ENCODE measurements at regions not wholly inside any gene's neighbourhood (a gene's known extent, or its start where the extent isn't known, plus 50 kb on each side); places are given as distances from the start of the nearest gene placed in this dataset.

GRCh38 chr22:35174401-35175038 is 82.8 kb upstream of the HMGXB4 start (continued):
- TF ChIP-seq ZNF148 (tag by site-specific recombination; IDR thresholded peaks at IDR 0.05; ENCODE audit: borderline replicate concordance): no peak
- TF ChIP-seq, protein P1, sequence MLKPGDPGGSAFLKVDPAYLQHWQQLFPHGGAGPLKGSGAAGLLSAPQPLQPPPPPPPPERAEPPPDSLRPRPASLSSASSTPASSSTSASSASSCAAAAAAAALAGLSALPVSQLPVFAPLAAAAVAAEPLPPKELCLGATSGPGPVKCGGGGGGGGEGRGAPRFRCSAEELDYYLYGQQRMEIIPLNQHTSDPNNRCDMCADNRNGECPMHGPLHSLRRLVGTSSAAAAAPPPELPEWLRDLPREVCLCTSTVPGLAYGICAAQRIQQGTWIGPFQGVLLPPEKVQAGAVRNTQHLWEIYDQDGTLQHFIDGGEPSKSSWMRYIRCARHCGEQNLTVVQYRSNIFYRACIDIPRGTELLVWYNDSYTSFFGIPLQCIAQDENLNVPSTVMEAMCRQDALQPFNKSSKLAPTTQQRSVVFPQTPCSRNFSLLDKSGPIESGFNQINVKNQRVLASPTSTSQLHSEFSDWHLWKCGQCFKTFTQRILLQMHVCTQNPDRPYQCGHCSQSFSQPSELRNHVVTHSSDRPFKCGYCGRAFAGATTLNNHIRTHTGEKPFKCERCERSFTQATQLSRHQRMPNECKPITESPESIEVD (tag by site-specific recombination; IDR thresholded peaks at IDR 0.05): peak; percentile 39; the same call in 1 of the 2 replicates
- TF ChIP-seq ZNF558 (tag by site-specific recombination; IDR thresholded peaks at IDR 0.05): no peak
- TF ChIP-seq RBAK (tag by site-specific recombination; IDR thresholded peaks at IDR 0.05): no peak
- no peak for TF ChIP-seq CTCF (tag by site-specific recombination; IDR thresholded peaks at IDR 0.05)
- no peak for TF ChIP-seq IKZF3 (tag by site-specific recombination; IDR thresholded peaks at IDR 0.05)
- no peak for TF ChIP-seq PRDM10 (tag by site-specific recombination; IDR thresholded peaks at IDR 0.05)

- Histone ChIP-seq H3K36me3 (ENCODE audit: control insufficient read depth in 2 of 2, insufficient read depth in 1 of 2, low read length in 2 of 2) (no peaks in the 10 kb centered on the region), H3K4me1 (ENCODE audit: control insufficient read depth, insufficient read depth, low read length) (no peaks in the 10 kb centered on the region), H3K9me3 (ENCODE audit: control insufficient read depth, insufficient read depth, low read depth, low read length) (no peaks in the 10 kb centered on the region), H3K27ac (ENCODE audit: extremely low read depth, low read depth, low read length) (no peak overlapping the region), H3K4me3 (ENCODE audit: low read depth, low read length) (no peak overlapping the region)
- ChIA-PET POLR2A (interaction anchor here (0.5 kb wide), 1 partner anchor 23 kb away, joined by 4 read pairs; no protein-coding TSS in a partner anchor), CTCF (interaction anchor here (1.7 kb wide), 1 partner anchor 20 kb away, joined by 5 read pairs; no protein-coding TSS in a partner anchor)
- TF ChIP-seq ZNF140 (tag by site-specific recombination; IDR thresholded peaks at IDR 0.05): no peak
- TF ChIP-seq, protein P2, sequence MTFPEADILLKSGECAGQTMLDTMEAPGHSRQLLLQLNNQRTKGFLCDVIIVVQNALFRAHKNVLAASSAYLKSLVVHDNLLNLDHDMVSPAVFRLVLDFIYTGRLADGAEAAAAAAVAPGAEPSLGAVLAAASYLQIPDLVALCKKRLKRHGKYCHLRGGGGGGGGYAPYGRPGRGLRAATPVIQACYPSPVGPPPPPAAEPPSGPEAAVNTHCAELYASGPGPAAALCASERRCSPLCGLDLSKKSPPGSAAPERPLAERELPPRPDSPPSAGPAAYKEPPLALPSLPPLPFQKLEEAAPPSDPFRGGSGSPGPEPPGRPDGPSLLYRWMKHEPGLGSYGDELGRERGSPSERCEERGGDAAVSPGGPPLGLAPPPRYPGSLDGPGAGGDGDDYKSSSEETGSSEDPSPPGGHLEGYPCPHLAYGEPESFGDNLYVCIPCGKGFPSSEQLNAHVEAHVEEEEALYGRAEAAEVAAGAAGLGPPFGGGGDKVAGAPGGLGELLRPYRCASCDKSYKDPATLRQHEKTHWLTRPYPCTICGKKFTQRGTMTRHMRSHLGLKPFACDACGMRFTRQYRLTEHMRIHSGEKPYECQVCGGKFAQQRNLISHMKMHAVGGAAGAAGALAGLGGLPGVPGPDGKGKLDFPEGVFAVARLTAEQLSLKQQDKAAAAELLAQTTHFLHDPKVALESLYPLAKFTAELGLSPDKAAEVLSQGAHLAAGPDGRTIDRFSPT (tag by site-specific recombination; IDR thresholded peaks at IDR 0.05): no peak
- TF ChIP-seq PRDM10 (tag by site-specific recombination; IDR thresholded peaks at IDR 0.05): no peak
- TF ChIP-seq ZNF626 (tag by site-specific recombination; IDR thresholded peaks at IDR 0.05): no peak
- TF ChIP-seq ZNF596 (tag by site-specific recombination; IDR thresholded peaks at IDR 0.05): no peak
- no peak for TF ChIP-seq ZIC2 (tag by site-specific recombination; IDR thresholded peaks at IDR 0.05)
- no peak for TF ChIP-seq WT1 (tag by site-specific recombination; IDR thresholded peaks at IDR 0.05)
- no peak for TF ChIP-seq KLF16 (tag by site-specific recombination; IDR thresholded peaks at IDR 0.05)
- no peak for TF ChIP-seq ZNF785 (tag by site-specific recombination; IDR thresholded peaks at IDR 0.05)
- no peak for TF ChIP-seq ZNF221 (tag by site-specific recombination; IDR thresholded peaks at IDR 0.05; ENCODE audit: borderline replicate concordance)
- no peak for TF ChIP-seq ZNF19 (tag by site-specific recombination; IDR thresholded peaks at IDR 0.05; ENCODE audit: low read depth)
Observed at GRCh38 chr22:35175392-35175791, 81.9 kb upstream of the HMGXB4 start.

All from HEK293 (cell line).